SK-N-SH treated with all-trans-retinoic acid at 6 μM for 48 hours (cell line): ENCODE measurements at regions not wholly inside any gene's neighbourhood (a gene's known extent, or its start where the extent isn't known, plus 50 kb on each side); places are given as distances from the start of the nearest gene placed in this dataset.
"Not testable (repeated sequence)": the region's sequence is repeated elsewhere in the genome, so short reads cannot be mapped to it uniquely, and the experiment has no call there.

Experiments
- ATAC-seq: fragments of 200-7000 bp; cut with Tn5 transposase; 3 replicates; pipeline ENCODE4 v1.9.1; 2020; ENCODE audit warnings: mild to moderate bottlenecking, moderate library complexity
- ARNTL ChIP-seq: fragments of 450-650 bp; formaldehyde crosslinking; IDR thresholded peaks from 2 replicates; pipeline ENCODE4 v1.5.0; 2020; ENCODE audit warnings: low read depth, mild to moderate bottlenecking, moderate library complexity, borderline replicate concordance
- BACH2 ChIP-seq: fragments of 250-450 bp; sonication (Bioruptor Pico); IDR thresholded peaks from 2 replicates; pipeline ENCODE4 v1.9.0; 2021; ENCODE audit warnings: mild to moderate bottlenecking, borderline replicate concordance
- CSDC2 ChIP-seq: fragments of 250-450 bp; sonication (Bioruptor Pico); IDR thresholded peaks from 2 replicates; pipeline ENCODE4 v1.5.0; 2020; ENCODE audit warnings: mild to moderate bottlenecking, moderate library complexity
- CSRNP3 ChIP-seq: fragments of 250-450 bp; sonication (Bioruptor Pico); IDR thresholded peaks from 2 replicates; pipeline ENCODE4 v1.5.1; 2021; ENCODE audit warnings: mild to moderate bottlenecking, moderate library complexity
- ESRRG ChIP-seq: fragments of 250-450 bp; sonication (Bioruptor Pico); IDR thresholded peaks from 2 replicates; pipeline ENCODE4 v1.6.1; 2021; ENCODE audit warnings: mild to moderate bottlenecking
- GLIS3 ChIP-seq: fragments of 250-450 bp; sonication (Bioruptor Pico); IDR thresholded peaks from 2 replicates; pipeline ENCODE4 v1.5.0; 2020; ENCODE audit warnings: mild to moderate bottlenecking, moderate library complexity
- ISL1 ChIP-seq: fragments of 250-450 bp; sonication (Bioruptor Pico); IDR thresholded peaks from 2 replicates; pipeline ENCODE4 v2.1.2; 2022; ENCODE audit warnings: mild to moderate bottlenecking, moderate library complexity
- OSR1 ChIP-seq: fragments of 250-450 bp; sonication (Bioruptor Pico); IDR thresholded peaks from 2 replicates; pipeline ENCODE4 v1.8.0; 2022; ENCODE audit warnings: moderate library complexity, mild to moderate bottlenecking, inconsistent platforms
- PATZ1 ChIP-seq: fragments of 250-450 bp; sonication (Bioruptor Pico); IDR thresholded peaks from 2 replicates; pipeline ENCODE4 v1.8.0; 2020; ENCODE audit warnings: mild to moderate bottlenecking, moderate library complexity, borderline replicate concordance
- PPARA ChIP-seq: fragments of 250-450 bp; sonication (Bioruptor Pico); IDR thresholded peaks from 2 replicates; pipeline ENCODE4 v1.5.0; 2020; ENCODE audit warnings: mild to moderate bottlenecking, borderline replicate concordance
- RARB ChIP-seq: fragments of 250-450 bp; sonication (Bioruptor Pico); IDR thresholded peaks from 2 replicates; pipeline ENCODE4 v1.8.0; 2021; ENCODE audit warnings: mild to moderate bottlenecking, moderate library complexity
- SNAI2 ChIP-seq: fragments of 250-450 bp; sonication (Bioruptor Pico); IDR thresholded peaks from 2 replicates; pipeline ENCODE4 v1.5.0; 2020; ENCODE audit warnings: mild to moderate bottlenecking, moderate library complexity
- TCF4 ChIP-seq: fragments of 250-450 bp; sonication (Bioruptor Pico); IDR thresholded peaks from 2 replicates; pipeline ENCODE4 v1.8.0; 2021; ENCODE audit warnings: mild to moderate bottlenecking, moderate library complexity, borderline replicate concordance
- TOX ChIP-seq: fragments of 250-450 bp; sonication (Bioruptor Pico); IDR thresholded peaks from 2 replicates; pipeline ENCODE4 v1.8.0; 2021; ENCODE audit warnings: mild to moderate bottlenecking, moderate library complexity, borderline replicate concordance
- TSHZ2 ChIP-seq: fragments of 250-450 bp; sonication (Bioruptor Pico); IDR thresholded peaks from 2 replicates; pipeline ENCODE4 v1.5.0; 2020; ENCODE audit warnings: mild to moderate bottlenecking, moderate library complexity
- ZC3H10 ChIP-seq: fragments of 250-450 bp; sonication (Bioruptor Pico); IDR thresholded peaks from 2 replicates; pipeline ENCODE4 v1.5.1; 2021; ENCODE audit warnings: mild to moderate bottlenecking, moderate library complexity
- ZFP3 ChIP-seq: fragments of 250-450 bp; sonication (Bioruptor Pico); IDR thresholded peaks from 2 replicates; pipeline ENCODE4 v1.5.0; 2020; ENCODE audit warnings: mild to moderate bottlenecking, moderate library complexity
- ZFP30 ChIP-seq: fragments of 450-650 bp; formaldehyde crosslinking; IDR thresholded peaks from 2 replicates; pipeline ENCODE4 v1.5.0; 2022; ENCODE audit warnings: mild to moderate bottlenecking, moderate library complexity
- ZNF565 ChIP-seq: fragments of 450-650 bp; formaldehyde crosslinking; conservative IDR thresholded peaks from 2 replicates; pipeline ENCODE4 v1.5.0; 2020; ENCODE audit warnings: low read depth, mild to moderate bottlenecking, moderate library complexity
- ZNF8 ChIP-seq: fragments of 450-650 bp; formaldehyde crosslinking; IDR thresholded peaks from 2 replicates; pipeline ENCODE4 v1.5.0; 2020; ENCODE audit warnings: mild to moderate bottlenecking, moderate library complexity
- TF ChIP-seq, protein P1 (sequence below): fragments of 250-450 bp; sonication (Bioruptor Pico); IDR thresholded peaks from 2 replicates; pipeline ENCODE4 v1.5.1; 2020; ENCODE audit warnings: low read depth, mild to moderate bottlenecking, moderate library complexity

- ATAC-seq, result no peak
- TF ChIP-seq ESRRG (CRISPR knock-in tag) (no peak), ZNF8 (CRISPR knock-in tag) (no peak), ZFP30 (CRISPR knock-in tag) (no peak), PPARA (no peak), BACH2 (CRISPR knock-in tag) (no peak), PATZ1 (no peak), TSHZ2 (CRISPR knock-in tag) (no peak), ZC3H10 (CRISPR knock-in tag) (no peak), TOX (CRISPR knock-in tag) (no peak), CSRNP3 (no peak), ZFP3 (CRISPR knock-in tag) (no peak), TCF4 (CRISPR knock-in tag) (no peak), ARNTL (CRISPR knock-in tag) (no peak), OSR1 (no peak), RARB (no peak), GLIS3 (no peak), ZNF565 (no peak), ISL1 (CRISPR knock-in tag) (no peak), CSDC2 (no peak)
- TF ChIP-seq, protein P1, sequence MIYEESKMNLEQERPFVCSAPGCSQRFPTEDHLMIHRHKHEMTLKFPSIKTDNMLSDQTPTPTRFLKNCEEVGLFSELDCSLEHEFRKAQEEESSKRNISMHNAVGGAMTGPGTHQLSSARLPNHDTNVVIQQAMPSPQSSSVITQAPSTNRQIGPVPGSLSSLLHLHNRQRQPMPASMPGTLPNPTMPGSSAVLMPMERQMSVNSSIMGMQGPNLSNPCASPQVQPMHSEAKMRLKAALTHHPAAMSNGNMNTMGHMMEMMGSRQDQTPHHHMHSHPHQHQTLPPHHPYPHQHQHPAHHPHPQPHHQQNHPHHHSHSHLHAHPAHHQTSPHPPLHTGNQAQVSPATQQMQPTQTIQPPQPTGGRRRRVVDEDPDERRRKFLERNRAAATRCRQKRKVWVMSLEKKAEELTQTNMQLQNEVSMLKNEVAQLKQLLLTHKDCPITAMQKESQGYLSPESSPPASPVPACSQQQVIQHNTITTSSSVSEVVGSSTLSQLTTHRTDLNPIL, result no peak
Measured at GRCh38 chr12:32964981-32965585, 68.5 kb upstream of the PKP2 start.

DNA sequence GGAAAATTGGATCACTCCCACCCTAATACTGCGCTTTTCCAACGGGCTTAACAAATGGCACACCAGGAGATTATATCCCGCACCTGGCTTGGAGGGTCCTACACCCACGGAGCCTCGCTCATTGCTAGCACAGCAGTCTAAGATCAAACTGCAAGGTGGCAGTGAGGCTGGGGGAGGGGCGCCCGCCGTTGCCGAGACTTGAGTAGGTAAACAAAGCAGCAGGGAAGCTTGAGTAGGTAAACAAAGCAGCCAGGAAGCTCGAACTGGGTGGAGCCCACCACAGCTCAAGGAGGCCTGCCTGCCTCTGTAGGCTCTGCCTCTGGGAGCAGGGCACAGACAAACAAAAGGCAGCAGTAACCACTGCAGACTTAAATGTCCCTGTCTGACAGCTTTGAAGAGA is 59.8 kb upstream of the PKP2 start:
- ATAC-seq, result not testable (repeated sequence)

DNA sequence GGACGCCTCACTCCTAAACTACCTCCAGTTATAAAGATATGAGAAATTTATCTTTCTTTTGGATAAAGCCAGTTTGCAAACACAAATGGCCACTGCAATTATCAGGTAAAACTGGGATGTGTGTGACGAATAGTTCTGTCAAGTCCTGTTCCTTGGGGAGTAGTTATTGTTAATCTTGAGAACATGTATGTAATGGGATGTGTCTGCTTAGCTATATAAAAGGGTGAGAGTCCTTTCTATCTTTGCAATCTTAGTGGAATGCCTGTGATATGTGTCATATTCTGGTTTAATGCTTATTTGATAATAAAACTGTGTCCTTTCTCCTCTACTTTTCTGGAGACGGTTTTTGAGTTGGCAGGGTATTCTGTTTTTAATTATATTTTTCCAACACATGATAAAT is 56.1 kb upstream of the PKP2 start:
- TF ChIP-seq ISL1 (CRISPR knock-in tag), result no peak
- TF ChIP-seq ZNF8 (CRISPR knock-in tag), result no peak
- no peak for TF ChIP-seq SNAI2 (CRISPR knock-in tag)
- no peak for TF ChIP-seq CSRNP3
- TF ChIP-seq ZC3H10 (CRISPR knock-in tag), result no peak
- TF ChIP-seq PPARA, result no peak
- TF ChIP-seq BACH2 (CRISPR knock-in tag), result no peak
- TF ChIP-seq OSR1, result no peak
- no peak for TF ChIP-seq GLIS3
- no peak for TF ChIP-seq ZNF565
- TF ChIP-seq, all 23 proteins: peak for 0
- no peak for ATAC-seq

- TF ChIP-seq CSDC2, result no peak
- no peak for ATAC-seq
Measured at GRCh38 chr12:32949815-32950214, 53.2 kb upstream of the PKP2 start.
